ENCODE measurements at regions not wholly inside any gene's neighbourhood (a gene's known extent, or its start where the extent isn't known, plus 50 kb on each side); places are given as distances from the start of the nearest gene placed in this dataset.

DNA sequence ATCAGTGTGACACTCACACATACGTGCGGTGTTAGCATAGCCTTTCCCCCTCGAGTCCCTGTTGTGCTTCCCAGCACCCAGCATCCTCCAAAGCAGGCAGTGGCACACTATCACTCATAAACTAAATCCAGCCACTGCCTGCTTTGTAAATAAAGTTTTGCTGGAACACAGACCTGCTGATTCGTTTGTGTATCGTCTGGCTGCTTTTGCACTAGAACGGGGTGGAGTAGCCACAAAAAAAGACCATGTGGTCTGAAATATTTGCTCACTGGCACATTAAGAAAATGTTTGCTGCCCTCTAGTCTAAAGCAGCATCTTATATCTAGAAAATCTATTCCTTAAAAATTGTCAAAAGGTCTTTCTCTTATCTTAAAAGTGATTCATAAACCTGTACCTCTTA lies 341.2 kb upstream of the ZFHX3 start:
- no peak for DNase-seq (ENCODE audit: low read depth in 2 of 3, low spot score in 2 of 3)

DNA sequence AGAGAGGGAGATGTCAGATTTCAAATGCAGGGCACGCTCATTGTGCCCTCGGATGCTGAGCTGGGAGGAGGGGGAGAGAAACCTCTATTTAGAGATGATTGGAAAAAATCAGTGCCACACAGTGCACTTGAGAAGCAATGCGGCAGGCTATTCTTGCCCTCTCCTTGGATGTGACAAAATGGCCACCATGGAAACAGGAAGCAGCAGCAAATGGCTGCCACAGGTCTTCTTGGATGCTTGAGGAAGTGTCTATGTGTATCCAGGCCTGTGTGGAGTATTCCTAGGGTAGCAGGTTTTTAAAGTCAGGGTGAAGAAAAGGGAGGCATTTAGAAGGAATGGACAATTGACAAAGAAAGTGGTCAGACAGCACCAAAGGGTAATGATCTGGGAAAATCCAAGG lies 340.1 kb upstream of the ZFHX3 start:
- no peak for DNase-seq (ENCODE audit: low read depth in 2 of 3, low spot score in 2 of 3)

- no peak for DNase-seq (ENCODE audit: low read depth in 2 of 3, low spot score in 2 of 3)
These were observed 337.8 kb upstream of the ZFHX3 start for GRCh38 chr16:73385696-73386095.

DNA sequence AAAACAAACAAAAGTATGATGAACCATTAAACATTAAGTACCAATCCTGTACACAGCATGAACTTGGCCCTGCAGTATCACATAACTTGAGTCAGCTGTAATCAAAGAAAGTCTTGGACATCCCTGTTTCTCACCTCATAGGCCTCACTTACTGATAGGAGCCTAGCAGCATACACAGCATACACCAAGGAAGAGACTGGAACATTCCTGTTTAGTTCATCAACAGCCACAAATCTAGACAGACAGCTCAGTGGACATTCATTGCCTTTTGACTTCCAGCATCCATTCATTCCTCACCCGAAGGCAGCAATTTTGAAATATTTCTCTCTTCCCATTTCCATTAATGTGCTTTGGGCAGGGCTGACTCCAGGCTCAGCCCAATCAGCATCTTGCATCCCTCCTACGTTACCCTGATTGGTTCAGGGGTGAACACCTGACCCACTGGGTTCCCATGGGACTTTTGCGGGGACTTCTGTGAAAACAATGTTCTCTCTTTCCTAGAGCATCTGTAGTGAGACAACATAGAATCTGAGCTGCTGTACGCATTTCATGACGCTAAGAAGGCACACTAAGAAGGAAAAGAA lies 336.7 kb upstream of the ZFHX3 start:
- DNase-seq (ENCODE audit: low read depth in 2 of 3, low spot score in 2 of 3), result no peak

- DNase-seq (ENCODE audit: low read depth in 2 of 3, low spot score in 2 of 3), result no peak
These were observed 336.0 kb upstream of the ZFHX3 start for GRCh38 chr16:73383988-73384365.

GRCh38 chr16:73383195-73383987 lies 335.5 kb upstream of the ZFHX3 start:
- DNase-seq (ENCODE audit: low read depth in 2 of 3, low spot score in 2 of 3), result no peak

GRCh38 chr16:73378471-73378870 lies 330.5 kb upstream of the ZFHX3 start:
- DNase-seq (ENCODE audit: low read depth in 2 of 3, low spot score in 2 of 3), result no peak

GRCh38 chr16:73371584-73372319 lies 323.8 kb upstream of the ZFHX3 start:
- DNase-seq (ENCODE audit: low read depth in 2 of 3, low spot score in 2 of 3), result no peak

GRCh38 chr16:73369851-73370250 lies 321.9 kb upstream of the ZFHX3 start:
- DNase-seq (ENCODE audit: low read depth in 2 of 3, low spot score in 2 of 3), result no peak

DNA sequence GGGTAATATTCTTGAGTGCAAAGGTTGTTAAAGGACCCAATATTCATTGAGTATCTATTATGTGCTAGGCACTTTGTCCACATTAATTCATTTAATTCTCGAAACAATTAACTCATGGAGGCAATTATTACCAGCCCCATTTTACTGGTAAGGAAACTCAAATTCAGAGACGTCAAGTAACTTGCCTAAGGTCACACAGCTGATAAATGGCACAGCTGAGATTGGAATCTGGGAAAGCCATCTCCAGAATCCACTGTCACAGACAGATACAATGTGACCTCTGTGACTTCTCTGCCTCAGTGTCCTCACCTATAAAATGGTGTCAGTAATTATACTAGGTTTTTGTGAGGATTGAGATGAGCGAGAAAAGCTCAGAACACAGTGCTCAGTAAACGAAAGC lies 320.8 kb upstream of the ZFHX3 start:
- no peak for DNase-seq (ENCODE audit: low read depth in 2 of 3, low spot score in 2 of 3)

DNA sequence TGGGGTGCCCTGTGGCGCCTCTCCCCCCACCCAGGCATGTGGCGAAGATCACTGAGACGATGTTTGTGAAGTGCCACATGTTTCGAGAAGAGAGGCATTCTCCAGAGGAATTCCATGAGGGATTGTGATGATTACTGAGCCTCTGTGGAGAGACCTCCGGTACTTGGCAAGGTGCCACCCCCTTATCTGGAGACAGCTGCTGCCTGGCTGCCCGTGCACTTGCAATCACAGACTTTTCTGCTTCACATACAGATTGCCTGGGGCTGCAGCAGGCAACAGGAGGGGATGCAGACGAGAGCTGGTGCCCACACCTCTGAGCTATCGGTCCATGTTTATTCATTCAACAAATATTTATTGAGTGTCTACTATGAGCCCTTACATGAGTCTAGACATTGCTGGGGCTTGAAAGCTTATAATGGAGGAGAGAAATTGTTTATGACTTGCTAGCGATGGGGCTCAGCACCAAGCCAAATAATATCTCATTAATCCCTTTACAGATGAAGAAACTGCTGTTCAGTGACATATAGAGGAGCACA lies 317.2 kb upstream of the ZFHX3 start:
- peak in 1 of 3 donors; percentile 20 for DNase-seq (ENCODE audit: low read depth in 2 of 3, low spot score in 2 of 3)

- DNase-seq (ENCODE audit: low read depth in 2 of 3, low spot score in 2 of 3), result no peak
These were observed 316.5 kb upstream of the ZFHX3 start for GRCh38 chr16:73364413-73364812.

GRCh38 chr16:73361061-73361460 lies 313.1 kb upstream of the ZFHX3 start:
- no peak for DNase-seq (ENCODE audit: low read depth in 2 of 3, low spot score in 2 of 3)

GRCh38 chr16:73356401-73357079 lies 308.6 kb upstream of the ZFHX3 start:
- DNase-seq (ENCODE audit: low read depth in 2 of 3, low spot score in 2 of 3), result no peak

DNA sequence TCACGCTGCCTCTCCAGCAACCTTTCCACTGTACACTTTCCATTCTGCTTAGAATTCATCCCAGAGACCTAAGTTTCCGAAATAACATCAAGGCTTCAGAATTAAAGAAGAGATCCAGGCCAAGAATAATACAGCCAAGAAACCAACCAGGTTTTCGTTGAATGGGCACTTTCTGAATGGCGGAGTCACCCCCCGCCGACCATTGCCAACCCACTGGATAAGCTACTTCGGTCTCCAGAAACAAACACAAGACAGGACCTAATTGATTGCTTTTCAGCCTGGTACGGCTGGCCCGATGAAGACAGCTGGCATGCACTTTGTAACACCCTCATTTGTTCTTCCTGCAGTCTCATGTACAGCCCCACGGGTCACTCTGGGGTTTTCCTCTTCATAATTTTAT lies 308.1 kb upstream of the ZFHX3 start:
- no peak for DNase-seq (ENCODE audit: low read depth in 2 of 3, low spot score in 2 of 3)

DNA sequence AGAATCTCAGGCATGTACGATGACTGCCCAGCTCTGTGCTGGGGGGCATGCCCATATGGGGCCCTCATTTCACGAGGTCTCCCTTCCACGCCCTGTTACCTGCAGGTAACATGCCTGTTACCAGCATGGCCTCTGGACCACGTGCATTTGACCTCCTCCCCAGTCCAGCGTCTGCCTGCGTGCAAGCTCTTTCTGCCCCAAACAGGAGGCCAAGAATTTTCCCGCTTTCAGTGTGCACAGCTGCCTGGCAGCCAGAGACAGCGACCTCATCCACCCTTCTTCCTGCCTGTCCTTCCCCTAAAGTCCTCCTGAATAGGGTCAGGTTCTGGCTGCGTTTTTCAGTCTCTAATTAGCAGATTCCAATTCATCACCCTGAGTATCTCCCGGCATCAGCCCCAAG lies 306.5 kb upstream of the ZFHX3 start:
- DNase-seq (ENCODE audit: low read depth in 2 of 3, low spot score in 2 of 3), result no peak

- DNase-seq (ENCODE audit: low read depth in 2 of 3, low spot score in 2 of 3), result no peak
These were observed 303.0 kb upstream of the ZFHX3 start for GRCh38 chr16:73350707-73351452.

GRCh38 chr16:73347500-73348375 lies 299.8 kb upstream of the ZFHX3 start:
- no peak for DNase-seq (ENCODE audit: low read depth in 2 of 3, low spot score in 2 of 3)

- no peak for DNase-seq (ENCODE audit: low read depth in 2 of 3, low spot score in 2 of 3)
These were observed 291.9 kb upstream of the ZFHX3 start for GRCh38 chr16:73339821-73340220.
